Loucy (cell line): ENCODE measurements at regions not wholly inside any gene's neighbourhood (a gene's known extent, or its start where the extent isn't known, plus 50 kb on each side); places are given as distances from the start of the nearest gene placed in this dataset.
"Not testable (repeated sequence)": the region's sequence is repeated elsewhere in the genome, so short reads cannot be mapped to it uniquely, and the experiment has no call there.

ENCODE experiments used
- H2AFZ ChIP-seq: fragments of 200-600 bp; sonication (generic); 2 replicates; pipeline ENCODE4 v1.6.0; 2016; ENCODE audit warnings: antibody characterized with exemption, mild to moderate bottlenecking, low read length, moderate library complexity
- H3F3A ChIP-seq: fragments of 200-600 bp; 2 replicates; pipeline ENCODE4 v1.6.0; 2016; ENCODE audit warnings: antibody characterized with exemption, low read depth, mild to moderate bottlenecking
- H3K27me3 ChIP-seq: fragments of 200-600 bp; sonication (generic); 2 replicates; pipeline ENCODE4 v1.6.1; 2014; ENCODE audit warnings: low read length, mild to moderate bottlenecking; ENCODE audit not compliant: insufficient read depth, poor library complexity, severe bottlenecking
- H3K36me3 ChIP-seq: fragments of 200-600 bp; sonication (generic); 2 replicates; pipeline ENCODE4 v1.6.1; 2016; ENCODE audit warnings: low read length; ENCODE audit not compliant: insufficient read depth
- H3K4me1 ChIP-seq: fragments of 200-600 bp; sonication (generic); 2 replicates; pipeline ENCODE4 v1.5.1; 2014; ENCODE audit warnings: low read length, mild to moderate bottlenecking; ENCODE audit not compliant: insufficient read depth, poor library complexity, severe bottlenecking
- H3K4me2 ChIP-seq: fragments of 200-600 bp; sonication (generic); 2 replicates; pipeline ENCODE4 v1.6.0; 2014; ENCODE audit warnings: antibody characterized with exemption, low read length, low read depth, mild to moderate bottlenecking; ENCODE audit not compliant: poor library complexity, severe bottlenecking
- H3K4me3 ChIP-seq: fragments of 200-600 bp; sonication (generic); 2 replicates; pipeline ENCODE4 v1.5.1; 2014; ENCODE audit warnings: low read length, mild to moderate bottlenecking, mixed read lengths; ENCODE audit not compliant: poor library complexity, severe bottlenecking
- H3K79me2 ChIP-seq: fragments of 200-600 bp; sonication (generic); 2 replicates; pipeline ENCODE4 v1.6.1; 2014; ENCODE audit warnings: low read length; ENCODE audit not compliant: insufficient read depth
- H3K9ac ChIP-seq: fragments of 200-600 bp; sonication (generic); 2 replicates; pipeline ENCODE4 v1.6.0; 2014; ENCODE audit warnings: mild to moderate bottlenecking, low read depth, low read length, moderate library complexity; ENCODE audit not compliant: poor library complexity, severe bottlenecking
- H3K9me2 ChIP-seq: fragments of 200-600 bp; sonication (generic); replicated peaks from 2 replicates; pipeline ENCODE4 v1.6.1; 2016; ENCODE audit warnings: low read depth, low read length, mixed read lengths
- H3K9me3 ChIP-seq: fragments of 200-600 bp; sonication (generic); 2 replicates; pipeline ENCODE4 v1.6.1; 2014; ENCODE audit warnings: mild to moderate bottlenecking, antibody characterized with exemption, low read length, low read depth; ENCODE audit not compliant: insufficient read depth
- H4K20me1 ChIP-seq: fragments of 200-600 bp; sonication (generic); 2 replicates; pipeline ENCODE4 v1.6.0; 2014; ENCODE audit warnings: antibody characterized with exemption, low read length, mild to moderate bottlenecking; ENCODE audit not compliant: insufficient read depth, poor library complexity, severe bottlenecking
- CTCF ChIP-seq: fragments of 200-600 bp; sonication (generic); conservative IDR thresholded peaks from 2 replicates; pipeline ENCODE4 v1.5.1; 2014; ENCODE audit warnings: mild to moderate bottlenecking, antibody characterized with exemption, low read length
- EZH2phosphoT487 ChIP-seq: fragments of 200-600 bp; IDR thresholded peaks from 2 replicates; pipeline ENCODE4 v1.6.1; 2018; ENCODE audit warnings: antibody characterized with exemption, mild to moderate bottlenecking, moderate library complexity, borderline replicate concordance

DNA sequence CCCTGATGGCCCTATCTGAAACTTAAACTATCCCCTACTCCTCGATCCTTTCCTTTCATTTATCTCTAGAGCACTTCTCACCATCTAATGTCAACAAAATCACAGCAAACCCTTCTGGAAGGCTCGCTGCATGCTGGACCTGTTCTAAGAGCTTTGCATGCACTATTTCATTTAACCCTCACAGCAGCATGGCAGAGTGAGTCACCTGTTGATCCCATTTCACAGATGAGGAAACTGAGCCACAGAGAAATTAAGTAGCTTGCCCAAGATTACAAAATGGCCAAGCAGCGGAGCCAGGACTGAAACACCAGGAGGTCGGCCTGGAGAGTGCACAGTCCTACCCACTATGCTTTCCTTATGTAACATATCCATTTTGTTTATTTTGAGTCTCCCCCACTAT, 93.1 kb downstream of the ZNF622 start:
- H2AFZ ChIP-seq: no peak overlapping the region
- no peaks in the 10 kb centered on the region for H3K9me2 ChIP-seq
- H3K4me3 ChIP-seq: no peak overlapping the region
- H3F3A ChIP-seq: no peaks in the 10 kb centered on the region
- no peaks in the 10 kb centered on the region for H3K79me2 ChIP-seq
- no peak for TF ChIP-seq CTCF
- TF ChIP-seq EZH2phosphoT487: no peak
- H3K4me2 ChIP-seq: no peak overlapping the region
- 0 out of 2 replicates have a peak, but pooled peaks cover 4% of the 10 kb centered on the region for H3K9me3 ChIP-seq
- H3K36me3 ChIP-seq: no peaks in the 10 kb centered on the region
- H3K27me3 ChIP-seq: no peaks in the 10 kb centered on the region
- no peak overlapping the region for H3K9ac ChIP-seq
- no peaks in the 10 kb centered on the region for H4K20me1 ChIP-seq
- no peaks in the 10 kb centered on the region for H3K4me1 ChIP-seq

GRCh38 chr5:16366491-16366890, 99.1 kb downstream of the ZNF622 start:
- H3K27me3 ChIP-seq: no peaks in the 10 kb centered on the region
- no peak overlapping the region for H2AFZ ChIP-seq
- TF ChIP-seq EZH2phosphoT487 (no peak), CTCF (no peak)
- H3K9ac ChIP-seq: no peak overlapping the region
- no peaks in the 10 kb centered on the region for H3K4me1 ChIP-seq
- H3K36me3 ChIP-seq: no peaks in the 10 kb centered on the region
- no peaks in the 10 kb centered on the region for H3K9me3 ChIP-seq
- no peaks in the 10 kb centered on the region for H3K9me2 ChIP-seq
- H3K4me3 ChIP-seq: no peak overlapping the region
- no peaks in the 10 kb centered on the region for H4K20me1 ChIP-seq
- H3F3A ChIP-seq: no peaks in the 10 kb centered on the region
- no peaks in the 10 kb centered on the region for H3K79me2 ChIP-seq
- H3K4me2 ChIP-seq: no peak overlapping the region

GRCh38 chr5:16364910-16365309, 100.7 kb downstream of the ZNF622 start:
- Histone ChIP-seq H3K27me3 (no peaks in the 10 kb centered on the region), H3K9ac (no peak overlapping the region), H2AFZ (no peak overlapping the region), H3K9me3 (no peaks in the 10 kb centered on the region), H3K9me2 (no peaks in the 10 kb centered on the region), H3K4me3 (no peak overlapping the region), H3K4me2 (no peak overlapping the region), H3F3A (no peaks in the 10 kb centered on the region), H3K4me1 (no peaks in the 10 kb centered on the region), H3K79me2 (no peaks in the 10 kb centered on the region), H4K20me1 (no peaks in the 10 kb centered on the region), H3K36me3 (no peaks in the 10 kb centered on the region)
- TF ChIP-seq EZH2phosphoT487 (no peak), CTCF (no peak)

GRCh38 chr5:16353439-16353838, 112.2 kb downstream of the ZNF622 start:
- H3K9me2 ChIP-seq, H3K9me3 ChIP-seq, H3K4me1 ChIP-seq, H3K4me3 ChIP-seq, H3K27me3 ChIP-seq, H3K4me2 ChIP-seq, H3K9ac ChIP-seq, H4K20me1 ChIP-seq, H3F3A ChIP-seq, H3K36me3 ChIP-seq, H3K79me2 ChIP-seq, H2AFZ ChIP-seq: not testable (repeated sequence)
